OCI-LY1 (cell line): ENCODE measurements at regions not wholly inside any gene's neighbourhood (a gene's known extent, or its start where the extent isn't known, plus 50 kb on each side); places are given as distances from the start of the nearest gene placed in this dataset.

Source experiments
- H2AFZ ChIP-seq: fragments of 200-600 bp; sonication (generic), shearing (Covaris generic); 2 replicates; pipeline ENCODE4 v1.6.0; 2014; ENCODE audit warnings: antibody characterized with exemption, mild to moderate bottlenecking, low read length
- H3F3A ChIP-seq: fragments of 200-600 bp; sonication (generic), shearing (Covaris generic); 2 replicates; pipeline ENCODE4 v1.6.0; 2014; ENCODE audit warnings: mild to moderate bottlenecking, antibody characterized with exemption, low read length, moderate library complexity; ENCODE audit not compliant: insufficient read depth
- H3K27ac ChIP-seq: fragments of 200-600 bp; sonication (generic); 2 replicates; pipeline ENCODE4 v1.5.1; 2014; ENCODE audit warnings: low read length, mixed run types, mild to moderate bottlenecking, low read depth; ENCODE audit not compliant: poor library complexity, severe bottlenecking
- H3K27me3 ChIP-seq: fragments of 200-600 bp; sonication (generic); 2 replicates; pipeline ENCODE4 v1.6.0; 2014; ENCODE audit warnings: antibody characterized with exemption, mild to moderate bottlenecking, low read length, moderate library complexity; ENCODE audit not compliant: insufficient read depth
- H3K36me3 ChIP-seq: fragments of 200-600 bp; sonication (generic); 2 replicates; pipeline ENCODE4 v1.6.1; 2014; ENCODE audit warnings: mild to moderate bottlenecking, antibody characterized with exemption, low read length, moderate library complexity, mixed read lengths; ENCODE audit not compliant: insufficient read depth
- H3K4me1 ChIP-seq: fragments of 200-600 bp; sonication (generic); 2 replicates; pipeline ENCODE4 v1.5.1; 2014; ENCODE audit warnings: mild to moderate bottlenecking, low read length, moderate library complexity; ENCODE audit not compliant: insufficient read depth, severe bottlenecking
- H3K4me2 ChIP-seq: fragments of 200-600 bp; sonication (generic), shearing (Covaris generic); 2 replicates; pipeline ENCODE4 v1.6.1; 2014; ENCODE audit warnings: low read length
- H3K4me3 ChIP-seq: fragments of 200-600 bp; sonication (generic); 2 replicates; pipeline ENCODE4 v1.5.1; 2014; ENCODE audit warnings: low read length, low read depth, mild to moderate bottlenecking, mixed read lengths; ENCODE audit not compliant: poor library complexity, severe bottlenecking
- H3K79me2 ChIP-seq: fragments of 200-600 bp; shearing (Covaris generic); 2 replicates; pipeline ENCODE4 v1.6.1; 2016; ENCODE audit warnings: mixed run types, low read length, mixed read lengths; ENCODE audit not compliant: insufficient read depth
- H3K9ac ChIP-seq: fragments of 200-600 bp; sonication (generic), shearing (Covaris generic); 2 replicates; pipeline ENCODE4 v1.6.1; 2014; ENCODE audit warnings: mild to moderate bottlenecking, low read length, mixed read lengths
- H3K9me2 ChIP-seq: fragments of 200-600 bp; sonication (generic), shearing (Covaris generic); 2 replicates; pipeline ENCODE4 v1.6.1; 2014; ENCODE audit warnings: low read depth, mild to moderate bottlenecking, low read length, mixed read lengths
- H3K9me3 ChIP-seq: fragments of 200-600 bp; shearing (Covaris generic); 2 replicates; pipeline ENCODE4 v1.6.1; 2014; ENCODE audit warnings: low read length, mixed read lengths
- H4K20me1 ChIP-seq: fragments of 200-600 bp; sonication (generic), shearing (Covaris generic); 2 replicates; pipeline ENCODE4 v1.6.0; 2016; ENCODE audit warnings: mild to moderate bottlenecking, low read length; ENCODE audit not compliant: insufficient read depth
- EZH2 ChIP-seq: fragments of 200-600 bp; sonication (generic), shearing (Covaris generic); IDR thresholded peaks from 2 replicates; pipeline ENCODE4 v1.8.0; 2017; ENCODE audit warnings: borderline replicate concordance, mixed run types, mild to moderate bottlenecking, antibody characterized with exemption, low read length, moderate library complexity, mixed read lengths
- TF ChIP-seq, protein P1 (sequence below): fragments of 200-600 bp; sonication (generic), shearing (Covaris generic); IDR thresholded peaks from 2 replicates; pipeline ENCODE4 v1.5.1; 2017; ENCODE audit warnings: mild to moderate bottlenecking, antibody characterized with exemption, low read length, moderate library complexity, mixed read lengths

DNA sequence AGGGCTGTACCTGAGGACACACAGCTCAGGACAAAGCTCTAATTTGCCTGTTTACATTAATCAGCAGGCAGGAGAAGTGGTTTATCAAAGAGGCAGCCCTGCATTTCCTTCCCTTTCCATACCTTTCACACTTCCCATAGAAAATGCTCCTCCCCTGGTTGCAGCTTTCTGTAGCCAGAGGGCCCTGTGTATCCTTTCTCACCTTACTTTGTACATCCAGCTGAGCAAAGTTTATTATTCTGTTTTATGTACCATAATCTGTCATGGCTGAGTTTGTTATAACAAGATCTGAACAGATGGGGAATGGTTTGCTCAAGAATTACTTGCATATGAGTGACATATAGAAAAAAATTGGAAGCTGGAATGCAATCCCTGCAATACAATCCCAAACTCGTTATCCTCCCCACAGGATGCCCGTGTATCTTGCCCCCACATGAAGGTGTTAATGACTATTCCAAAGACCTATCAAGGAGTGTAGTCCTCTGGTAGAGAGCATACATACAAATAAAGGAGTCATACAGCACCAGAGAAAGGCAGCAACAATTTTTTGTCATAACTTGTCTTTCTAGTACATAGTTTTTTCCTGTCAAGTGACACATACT is 1025.8 kb upstream of the KLHL29 start:
- no peaks in the 10 kb centered on the region for H3K79me2 ChIP-seq
- TF ChIP-seq, protein P1, sequence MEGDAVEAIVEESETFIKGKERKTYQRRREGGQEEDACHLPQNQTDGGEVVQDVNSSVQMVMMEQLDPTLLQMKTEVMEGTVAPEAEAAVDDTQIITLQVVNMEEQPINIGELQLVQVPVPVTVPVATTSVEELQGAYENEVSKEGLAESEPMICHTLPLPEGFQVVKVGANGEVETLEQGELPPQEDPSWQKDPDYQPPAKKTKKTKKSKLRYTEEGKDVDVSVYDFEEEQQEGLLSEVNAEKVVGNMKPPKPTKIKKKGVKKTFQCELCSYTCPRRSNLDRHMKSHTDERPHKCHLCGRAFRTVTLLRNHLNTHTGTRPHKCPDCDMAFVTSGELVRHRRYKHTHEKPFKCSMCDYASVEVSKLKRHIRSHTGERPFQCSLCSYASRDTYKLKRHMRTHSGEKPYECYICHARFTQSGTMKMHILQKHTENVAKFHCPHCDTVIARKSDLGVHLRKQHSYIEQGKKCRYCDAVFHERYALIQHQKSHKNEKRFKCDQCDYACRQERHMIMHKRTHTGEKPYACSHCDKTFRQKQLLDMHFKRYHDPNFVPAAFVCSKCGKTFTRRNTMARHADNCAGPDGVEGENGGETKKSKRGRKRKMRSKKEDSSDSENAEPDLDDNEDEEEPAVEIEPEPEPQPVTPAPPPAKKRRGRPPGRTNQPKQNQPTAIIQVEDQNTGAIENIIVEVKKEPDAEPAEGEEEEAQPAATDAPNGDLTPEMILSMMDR = no peak
- no peak for TF ChIP-seq EZH2
- H3K4me1 ChIP-seq = no peaks in the 10 kb centered on the region
- H2AFZ ChIP-seq = no peak overlapping the region
- no peaks in the 10 kb centered on the region for H3K9me3 ChIP-seq
- H4K20me1 ChIP-seq = no peaks in the 10 kb centered on the region
- no peaks in the 10 kb centered on the region for H3F3A ChIP-seq
- no peak overlapping the region for H3K9ac ChIP-seq
- no peaks in the 10 kb centered on the region for H3K36me3 ChIP-seq
- no peak overlapping the region for H3K4me2 ChIP-seq
- no peak overlapping the region for H3K4me3 ChIP-seq
- no peaks in the 10 kb centered on the region for H3K27me3 ChIP-seq
- no peaks in the 10 kb centered on the region for H3K9me2 ChIP-seq
- no peak overlapping the region for H3K27ac ChIP-seq

DNA sequence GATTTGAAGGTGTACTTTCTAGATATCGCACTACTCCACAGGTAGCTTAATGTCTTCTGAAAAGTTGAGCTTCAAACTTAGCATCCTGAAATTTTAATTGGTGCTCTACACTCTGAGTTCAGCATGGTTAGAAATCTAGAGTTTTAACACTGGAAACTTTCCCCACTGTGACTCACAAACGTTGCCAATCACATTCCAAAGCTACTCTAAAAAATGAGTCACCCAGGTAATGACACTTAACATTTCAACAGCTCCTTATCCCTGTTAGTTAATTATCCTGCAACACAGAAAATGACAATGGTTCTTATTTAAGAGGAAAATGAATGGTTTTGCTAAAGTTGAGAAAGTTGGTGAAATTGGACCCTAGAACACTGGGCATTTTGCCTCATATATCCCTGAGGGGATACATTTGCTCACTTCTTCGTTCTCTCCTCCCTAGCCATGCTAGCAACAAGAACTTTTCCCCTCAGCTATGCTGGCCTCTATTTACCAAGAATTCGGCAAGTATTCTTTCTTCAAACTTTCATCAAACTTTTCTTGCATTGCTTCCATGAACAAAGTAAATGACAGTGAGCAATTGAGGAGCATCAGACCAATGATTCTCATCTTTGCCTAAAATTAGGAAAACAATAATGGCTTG is 1024.1 kb upstream of the KLHL29 start:
- Histone ChIP-seq H3K9ac (no peak overlapping the region), H3K9me2 (no peaks in the 10 kb centered on the region), H3K4me2 (no peak overlapping the region), H3K27me3 (no peaks in the 10 kb centered on the region), H3K27ac (no peak overlapping the region), H3K9me3 (no peaks in the 10 kb centered on the region), H3K4me1 (no peaks in the 10 kb centered on the region), H4K20me1 (no peaks in the 10 kb centered on the region), H3K4me3 (no peak overlapping the region), H3K79me2 (no peaks in the 10 kb centered on the region), H3F3A (no peaks in the 10 kb centered on the region), H2AFZ (no peak overlapping the region), H3K36me3 (no peaks in the 10 kb centered on the region)
- TF ChIP-seq EZH2 = no peak
- TF ChIP-seq, protein P1 = no peak

DNA sequence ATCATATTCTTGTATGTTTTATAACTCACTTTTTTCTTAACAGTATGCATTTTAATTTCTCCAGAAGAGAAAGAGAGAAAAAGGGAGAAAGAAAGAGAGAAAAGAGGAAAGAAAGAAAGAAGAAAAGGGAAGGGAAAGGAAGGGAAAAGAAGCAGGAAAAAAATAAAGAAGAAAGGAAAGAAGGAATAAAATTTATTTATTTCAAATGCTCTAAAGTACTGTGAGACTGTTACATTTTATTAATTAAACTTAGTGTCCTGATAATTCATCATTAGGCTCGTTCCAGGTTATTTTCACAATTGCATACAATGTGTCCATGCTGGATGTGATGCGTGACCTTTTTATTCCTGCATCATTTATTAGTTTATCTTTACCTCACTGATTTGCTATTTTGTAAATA is 1023.4 kb upstream of the KLHL29 start:
- no peaks in the 10 kb centered on the region for H3K79me2 ChIP-seq
- no peak overlapping the region for H3K9ac ChIP-seq
- no peaks in the 10 kb centered on the region for H3K9me3 ChIP-seq
- H3K27me3 ChIP-seq = no peaks in the 10 kb centered on the region
- no peak for TF ChIP-seq EZH2
- H3K4me2 ChIP-seq = no peak overlapping the region
- no peaks in the 10 kb centered on the region for H3F3A ChIP-seq
- H3K4me3 ChIP-seq = no peak overlapping the region
- H3K4me1 ChIP-seq = no peaks in the 10 kb centered on the region
- no peaks in the 10 kb centered on the region for H4K20me1 ChIP-seq
- no peaks in the 10 kb centered on the region for H3K9me2 ChIP-seq
- no peak overlapping the region for H3K27ac ChIP-seq
- H2AFZ ChIP-seq = no peak overlapping the region
- no peaks in the 10 kb centered on the region for H3K36me3 ChIP-seq

DNA sequence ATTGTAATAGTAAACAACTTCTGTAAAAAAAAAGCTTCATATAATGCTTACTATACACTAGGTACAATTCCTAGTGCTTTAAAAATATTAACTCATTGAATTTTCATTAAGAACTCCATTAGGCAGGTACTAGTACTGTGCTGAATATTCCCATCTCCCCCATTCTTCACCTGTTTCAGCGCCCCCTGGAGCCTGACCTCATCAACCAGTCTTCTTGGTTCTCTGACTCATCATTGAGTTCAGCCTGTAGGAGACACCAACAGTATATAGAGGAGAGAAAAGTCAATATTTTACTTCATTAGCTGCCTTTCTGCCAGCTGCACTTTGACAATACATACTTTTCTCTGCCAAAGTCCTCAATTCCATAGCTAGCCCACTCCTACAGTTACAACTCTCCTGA is 1009.9 kb upstream of the KLHL29 start:
- TF ChIP-seq, protein P1 = peak; percentile 22; the same call in 1 of the 2 replicates
- no peak for TF ChIP-seq EZH2

More for the DNA sequence above, 1009.9 kb upstream of the KLHL29 start:
- no peak overlapping the region for H2AFZ ChIP-seq
- no peaks in the 10 kb centered on the region for H3K27me3 ChIP-seq
- H3K36me3 ChIP-seq = no peaks in the 10 kb centered on the region
- H4K20me1 ChIP-seq = no peaks in the 10 kb centered on the region
- H3K4me3 ChIP-seq = no peak overlapping the region
- H3K4me2 ChIP-seq = no peak overlapping the region
- H3F3A ChIP-seq = no peaks in the 10 kb centered on the region
- H3K9me2 ChIP-seq = no peaks in the 10 kb centered on the region
- H3K9me3 ChIP-seq = no peaks in the 10 kb centered on the region
- H3K27ac ChIP-seq = no peak overlapping the region
- H3K79me2 ChIP-seq = no peaks in the 10 kb centered on the region
- H3K4me1 ChIP-seq = no peaks in the 10 kb centered on the region
- no peak overlapping the region for H3K9ac ChIP-seq
